MM.1S (cell line): ENCODE measurements at regions not wholly inside any gene's neighbourhood (a gene's known extent, or its start where the extent isn't known, plus 50 kb on each side); places are given as distances from the start of the nearest gene placed in this dataset.

Experiments
- EZH2 ChIP-seq: fragments of 300-600 bp; sonication (generic); optimal IDR thresholded peaks from 2 replicates; pipeline ENCODE3; 2017; ENCODE audit warnings: low read depth, mild to moderate bottlenecking, antibody characterized with exemption, low read length, mixed read lengths
- EZH2phosphoT487 ChIP-seq: fragments of 300-600 bp; sonication (generic); IDR thresholded peaks from 2 replicates; pipeline ENCODE4 v1.6.1; 2018; ENCODE audit warnings: antibody characterized with exemption, low read length
- TF ChIP-seq, protein P1 (sequence below): fragments of 300-600 bp; sonication (generic); IDR thresholded peaks from 2 replicates; pipeline ENCODE4 v1.5.1; 2016; ENCODE audit warnings: antibody characterized with exemption, low read length, mixed read lengths

DNA sequence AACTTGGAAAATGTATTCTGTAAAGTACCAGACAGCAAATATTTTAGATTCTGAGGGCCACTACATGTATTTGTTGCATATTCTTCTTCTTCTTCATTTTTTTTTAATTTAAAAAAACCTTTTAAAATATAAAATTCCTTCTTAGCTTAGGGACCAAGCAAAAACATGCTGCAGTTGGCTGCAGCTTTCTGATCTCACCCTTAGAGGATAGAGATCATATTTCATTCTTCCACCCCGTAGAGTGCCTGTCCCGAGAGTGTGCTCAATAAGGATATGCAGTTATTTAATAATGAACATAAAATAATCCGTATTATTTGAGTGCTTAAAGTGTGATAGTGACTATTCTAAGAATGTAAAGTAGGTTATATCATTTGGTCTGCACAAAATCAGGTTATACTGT is 204.2 kb upstream of the CD180 start:
- TF ChIP-seq EZH2phosphoT487: no peak
- TF ChIP-seq, protein P1, sequence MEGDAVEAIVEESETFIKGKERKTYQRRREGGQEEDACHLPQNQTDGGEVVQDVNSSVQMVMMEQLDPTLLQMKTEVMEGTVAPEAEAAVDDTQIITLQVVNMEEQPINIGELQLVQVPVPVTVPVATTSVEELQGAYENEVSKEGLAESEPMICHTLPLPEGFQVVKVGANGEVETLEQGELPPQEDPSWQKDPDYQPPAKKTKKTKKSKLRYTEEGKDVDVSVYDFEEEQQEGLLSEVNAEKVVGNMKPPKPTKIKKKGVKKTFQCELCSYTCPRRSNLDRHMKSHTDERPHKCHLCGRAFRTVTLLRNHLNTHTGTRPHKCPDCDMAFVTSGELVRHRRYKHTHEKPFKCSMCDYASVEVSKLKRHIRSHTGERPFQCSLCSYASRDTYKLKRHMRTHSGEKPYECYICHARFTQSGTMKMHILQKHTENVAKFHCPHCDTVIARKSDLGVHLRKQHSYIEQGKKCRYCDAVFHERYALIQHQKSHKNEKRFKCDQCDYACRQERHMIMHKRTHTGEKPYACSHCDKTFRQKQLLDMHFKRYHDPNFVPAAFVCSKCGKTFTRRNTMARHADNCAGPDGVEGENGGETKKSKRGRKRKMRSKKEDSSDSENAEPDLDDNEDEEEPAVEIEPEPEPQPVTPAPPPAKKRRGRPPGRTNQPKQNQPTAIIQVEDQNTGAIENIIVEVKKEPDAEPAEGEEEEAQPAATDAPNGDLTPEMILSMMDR: no peak
- no peak for TF ChIP-seq EZH2
